Stomach (tissue), 8 donors: ENCODE measurements at regions not wholly inside any gene's neighbourhood (a gene's known extent, or its start where the extent isn't known, plus 50 kb on each side); places are given as distances from the start of the nearest gene placed in this dataset.

Experiments
- DNase-seq, 2 donors: peaks; one replicate each; pipeline versions ENCODE4 v3.0.0 to v3.0.0-alpha.2; 2013 to 2019
- H3K27ac ChIP-seq, 5 donors: fragments of 200-600 bp in 4 of 5; sonication (generic) in 4 of 5; one replicate each; pipeline ENCODE4 v1.5.1; 2013 to 2019; ENCODE audit warnings: mild to moderate bottlenecking in 1 of 5, moderate library complexity in 1 of 5
- H3K27me3 ChIP-seq, 3 donors: fragments of 200-600 bp; sonication (generic); one replicate each; pipeline ENCODE4 v1.5.1; 2017 to 2019; ENCODE audit warnings: mixed run types in 1 of 3
- H3K36me3 ChIP-seq, 4 donors: fragments of 200-600 bp; sonication (generic); 1 replicate in 3 of 4; 2 replicates in 1 of 4; pipeline ENCODE4 v1.5.1; 2016 to 2019
- H3K4me1 ChIP-seq, 4 donors: fragments of 200-600 bp; sonication (generic); one replicate each; pipeline ENCODE4 v1.5.1; 2016 to 2019
- H3K4me3 ChIP-seq, 4 donors: fragments of 200-600 bp; sonication (generic) in 3 of 4; one replicate each; pipeline ENCODE4 v1.5.1; 2016 to 2019; ENCODE audit warnings: mild to moderate bottlenecking in 1 of 4
- H3K9me3 ChIP-seq, 4 donors: fragments of 200-600 bp; sonication (generic); one replicate each; pipeline ENCODE4 v1.5.1; 2016 to 2019
- CTCF ChIP-seq, 7 experiments: fragments of 450-650 bp in 4 of 7; fragments of 200-600 bp in 3 of 7; sonication (generic) in 3 of 7; IDR thresholded peaks; one replicate each; pipeline ENCODE4 v1.5.1; 2016 to 2019; ENCODE audit warnings: antibody characterized with exemption in 7 of 7, control low read depth in 2 of 7, mild to moderate bottlenecking in 1 of 7
- EP300 ChIP-seq: sonication (generic); formaldehyde crosslinking; IDR thresholded peaks from one replicate; pipeline ENCODE4 v1.6.1; 2017; ENCODE audit warnings: antibody characterized with exemption
- POLR2A ChIP-seq, 4 donors: fragments of 450-650 bp; IDR thresholded peaks; one replicate each; pipeline ENCODE4 v1.6.1; 2016; ENCODE audit warnings: antibody characterized with exemption in 4 of 4, control low read depth in 2 of 4, mild to moderate bottlenecking in 1 of 4, moderate library complexity in 1 of 4
- POLR2AphosphoS5 ChIP-seq, 3 donors: sonication (generic); formaldehyde crosslinking; IDR thresholded peaks; one replicate each; pipeline ENCODE4 v1.6.1; 2016; ENCODE audit warnings: antibody characterized with exemption in 3 of 3
- WGBS, 5 donors: extraction: QIAGEN DNeasy Blood & Tissue Kit in 3 of 5; methylation state at CpG; one replicate each; pipeline versions ENCODE4 v1.1.5 to v1.1.7; 2013 to 2018; 5-methylcytosine and 5-hydroxymethylcytosine counted together
- intact Hi-C: fragments of 100-400 bp; cut with DNase I; formaldehyde crosslinking; loops from one replicate; pipeline ENCODE4 v1.15.1; 2023; ENCODE audit warnings: low total_unique reads
- donor health status: healthy with polysubstance abuse.
- donor health status: Bipolar disorder and iron deficiency.
- donor health status: healthy.

- Histone ChIP-seq H3K4me1 (no peaks in the 10 kb centered on the region), H3K27me3 (no peaks in the 10 kb centered on the region), H3K4me3 (no peak overlapping the region), H3K9me3 (no peaks in the 10 kb centered on the region), H3K36me3 (no peaks in the 10 kb centered on the region), H3K27ac (no peak overlapping the region)
- TF ChIP-seq CTCF (IDR thresholded peaks at IDR 0.05): no peak
- no peak for TF ChIP-seq POLR2A (IDR thresholded peaks at IDR 0.05)
- no peak for TF ChIP-seq EP300
- intact Hi-C loops: no loop called here
- DNase-seq: no peak
- WGBS, 5 donors: 70 to 87% (median 83%) methylated on average over 2 of the region's 2 CpGs
Measured at GRCh38 chr14:83830316-83830715, 1699.6 kb upstream of the FLRT2 start.

GRCh38 chr14:83838226-83838625 is 1691.7 kb upstream of the FLRT2 start:
- 62 to 78% (median 71%) methylated on average over 3 of the region's 3 CpGs for WGBS, 5 donors
- Histone ChIP-seq H3K27ac (no peak overlapping the region), H3K4me1 (no peaks in the 10 kb centered on the region), H3K36me3 (no peaks in the 10 kb centered on the region), H3K9me3 (no peaks in the 10 kb centered on the region), H3K4me3 (no peak overlapping the region), H3K27me3 (no peaks in the 10 kb centered on the region)
- DNase-seq: no peak
- intact Hi-C loops: no loop called here
- TF ChIP-seq CTCF (IDR thresholded peaks at IDR 0.05): no peak
- no peak for TF ChIP-seq POLR2A (IDR thresholded peaks at IDR 0.05)
- no peak for TF ChIP-seq POLR2AphosphoS5 (IDR thresholded peaks at IDR 0.05)
- no peak for TF ChIP-seq EP300

GRCh38 chr14:83842547-83842946 is 1687.4 kb upstream of the FLRT2 start:
- TF ChIP-seq CTCF (IDR thresholded peaks at IDR 0.05): no peak
- no peak for TF ChIP-seq EP300
- WGBS, 5 donors: 83 to 95% (median 89%) methylated on average over 3 of the region's 3 CpGs

GRCh38 chr14:83847102-83847501 is 1682.8 kb upstream of the FLRT2 start:
- WGBS, 5 donors: 47 to 79% (median 64%) methylated on average over 1 of the region's 1 CpG
- TF ChIP-seq CTCF (IDR thresholded peaks at IDR 0.05) (no peak), EP300 (no peak), POLR2A (IDR thresholded peaks at IDR 0.05) (no peak), POLR2AphosphoS5 (IDR thresholded peaks at IDR 0.05) (no peak)
- Histone ChIP-seq H3K4me3 (no peak overlapping the region), H3K4me1 (no peaks in the 10 kb centered on the region), H3K9me3 (no peaks in the 10 kb centered on the region), H3K36me3 (no peaks in the 10 kb centered on the region), H3K27me3 (no peaks in the 10 kb centered on the region), H3K27ac (no peak overlapping the region)
- intact Hi-C loops: no loop called here
- no peak for DNase-seq

More at GRCh38 chr14:83842547-83842946, 1687.4 kb upstream of the FLRT2 start:
- Histone ChIP-seq H3K4me1 (no peaks in the 10 kb centered on the region), H3K9me3 (no peaks in the 10 kb centered on the region), H3K4me3 (no peak overlapping the region), H3K27me3 (no peaks in the 10 kb centered on the region), H3K27ac (no peak overlapping the region), H3K36me3 (no peaks in the 10 kb centered on the region)
- intact Hi-C loops: no loop called here
- DNase-seq: no peak

DNA sequence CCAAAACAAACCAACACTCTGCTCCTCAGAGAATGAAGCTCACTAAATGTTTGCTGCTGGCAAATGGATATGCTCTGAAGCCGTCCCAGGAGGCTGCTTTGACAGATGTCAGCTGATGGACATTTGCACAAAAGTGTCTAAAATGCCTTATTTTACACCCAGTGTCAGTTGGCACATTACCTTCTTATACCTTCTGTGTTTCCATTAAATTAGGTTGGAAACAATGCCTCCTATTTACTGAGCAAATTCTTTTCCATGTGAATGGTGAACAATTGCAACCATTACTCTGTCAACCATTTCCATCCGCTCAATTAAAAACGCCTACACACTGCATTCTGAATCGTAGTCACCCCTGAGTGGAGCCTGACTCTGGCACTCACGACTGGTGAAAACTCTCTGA is 1679.9 kb upstream of the FLRT2 start:
- intact Hi-C loops: no loop called here
- no peaks in the 10 kb centered on the region for H3K36me3 ChIP-seq
- no peaks in the 10 kb centered on the region for H3K4me1 ChIP-seq
- DNase-seq: no peak
- H3K9me3 ChIP-seq: no peaks in the 10 kb centered on the region
- no peaks in the 10 kb centered on the region for H3K27me3 ChIP-seq
- 71 to 81% (median 79%) methylated on average over 5 of the region's 5 CpGs for WGBS, 5 donors
- H3K27ac ChIP-seq: no peak overlapping the region
- TF ChIP-seq CTCF (IDR thresholded peaks at IDR 0.05) (no peak), POLR2AphosphoS5 (IDR thresholded peaks at IDR 0.05) (no peak), POLR2A (IDR thresholded peaks at IDR 0.05) (no peak), EP300 (no peak)
- no peak overlapping the region for H3K4me3 ChIP-seq
